ENCODE measurements at regions not wholly inside any gene's neighbourhood (a gene's known extent, or its start where the extent isn't known, plus 50 kb on each side); places are given as distances from the start of the nearest gene placed in this dataset.

DNA sequence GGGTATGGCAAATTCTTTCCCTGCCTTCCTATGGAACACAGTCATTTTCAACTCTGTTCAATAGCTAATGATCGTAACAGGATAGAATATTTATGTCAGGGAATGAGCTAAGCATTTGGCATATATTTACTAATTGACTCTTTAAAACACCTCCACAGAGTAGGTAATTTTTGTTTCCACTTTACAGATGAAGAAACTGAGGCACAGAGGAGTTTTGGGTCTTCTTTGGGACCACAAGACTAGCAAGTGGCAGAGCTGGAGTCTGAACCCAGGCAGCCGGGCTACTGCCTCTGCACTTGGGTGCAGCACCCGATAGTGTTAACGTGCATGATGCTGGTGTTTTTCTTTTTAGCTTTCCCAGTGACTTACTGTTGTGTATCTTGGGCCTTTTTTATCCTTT, 384.0 kb downstream of the SFMBT2 start:
- Histone ChIP-seq H3K4me2 (no peak overlapping the region), H3K27me3 (ENCODE audit: insufficient read depth) (no peaks in the 10 kb centered on the region), H4K20me1 (replicated peaks; ENCODE audit: insufficient read depth) (no peaks in the 10 kb centered on the region), H3K79me2 (replicated peaks; ENCODE audit: insufficient read depth) (no peaks in the 10 kb centered on the region), H3K4me1 (ENCODE audit: insufficient read depth) (no peaks in the 10 kb centered on the region), H3K9me2 (ENCODE audit: insufficient read depth) (0 out of 2 replicates have a peak, but pooled peaks cover 3% of the 10 kb centered on the region), H3F3A (replicated peaks; ENCODE audit: low read depth) (no peaks in the 10 kb centered on the region), H3K36me3 (ENCODE audit: insufficient read depth) (no peaks in the 10 kb centered on the region), H3K4me3 (no peak overlapping the region), H3K27ac (ENCODE audit: low read depth) (no peak overlapping the region), H2AFZ (no peak overlapping the region)
- TF ChIP-seq, protein P1, sequence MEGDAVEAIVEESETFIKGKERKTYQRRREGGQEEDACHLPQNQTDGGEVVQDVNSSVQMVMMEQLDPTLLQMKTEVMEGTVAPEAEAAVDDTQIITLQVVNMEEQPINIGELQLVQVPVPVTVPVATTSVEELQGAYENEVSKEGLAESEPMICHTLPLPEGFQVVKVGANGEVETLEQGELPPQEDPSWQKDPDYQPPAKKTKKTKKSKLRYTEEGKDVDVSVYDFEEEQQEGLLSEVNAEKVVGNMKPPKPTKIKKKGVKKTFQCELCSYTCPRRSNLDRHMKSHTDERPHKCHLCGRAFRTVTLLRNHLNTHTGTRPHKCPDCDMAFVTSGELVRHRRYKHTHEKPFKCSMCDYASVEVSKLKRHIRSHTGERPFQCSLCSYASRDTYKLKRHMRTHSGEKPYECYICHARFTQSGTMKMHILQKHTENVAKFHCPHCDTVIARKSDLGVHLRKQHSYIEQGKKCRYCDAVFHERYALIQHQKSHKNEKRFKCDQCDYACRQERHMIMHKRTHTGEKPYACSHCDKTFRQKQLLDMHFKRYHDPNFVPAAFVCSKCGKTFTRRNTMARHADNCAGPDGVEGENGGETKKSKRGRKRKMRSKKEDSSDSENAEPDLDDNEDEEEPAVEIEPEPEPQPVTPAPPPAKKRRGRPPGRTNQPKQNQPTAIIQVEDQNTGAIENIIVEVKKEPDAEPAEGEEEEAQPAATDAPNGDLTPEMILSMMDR (conservative IDR thresholded peaks at IDR 0.05; ENCODE audit: low read depth in 2 of 2), result no peak
- TF ChIP-seq POLR2AphosphoS5 (IDR thresholded peaks at IDR 0.05; ENCODE audit: low read depth), result no peak
- no peak for TF ChIP-seq EZH2 (IDR thresholded peaks at IDR 0.05; ENCODE audit: low read depth, unreplicated experiment)
- TF ChIP-seq, protein P2, sequence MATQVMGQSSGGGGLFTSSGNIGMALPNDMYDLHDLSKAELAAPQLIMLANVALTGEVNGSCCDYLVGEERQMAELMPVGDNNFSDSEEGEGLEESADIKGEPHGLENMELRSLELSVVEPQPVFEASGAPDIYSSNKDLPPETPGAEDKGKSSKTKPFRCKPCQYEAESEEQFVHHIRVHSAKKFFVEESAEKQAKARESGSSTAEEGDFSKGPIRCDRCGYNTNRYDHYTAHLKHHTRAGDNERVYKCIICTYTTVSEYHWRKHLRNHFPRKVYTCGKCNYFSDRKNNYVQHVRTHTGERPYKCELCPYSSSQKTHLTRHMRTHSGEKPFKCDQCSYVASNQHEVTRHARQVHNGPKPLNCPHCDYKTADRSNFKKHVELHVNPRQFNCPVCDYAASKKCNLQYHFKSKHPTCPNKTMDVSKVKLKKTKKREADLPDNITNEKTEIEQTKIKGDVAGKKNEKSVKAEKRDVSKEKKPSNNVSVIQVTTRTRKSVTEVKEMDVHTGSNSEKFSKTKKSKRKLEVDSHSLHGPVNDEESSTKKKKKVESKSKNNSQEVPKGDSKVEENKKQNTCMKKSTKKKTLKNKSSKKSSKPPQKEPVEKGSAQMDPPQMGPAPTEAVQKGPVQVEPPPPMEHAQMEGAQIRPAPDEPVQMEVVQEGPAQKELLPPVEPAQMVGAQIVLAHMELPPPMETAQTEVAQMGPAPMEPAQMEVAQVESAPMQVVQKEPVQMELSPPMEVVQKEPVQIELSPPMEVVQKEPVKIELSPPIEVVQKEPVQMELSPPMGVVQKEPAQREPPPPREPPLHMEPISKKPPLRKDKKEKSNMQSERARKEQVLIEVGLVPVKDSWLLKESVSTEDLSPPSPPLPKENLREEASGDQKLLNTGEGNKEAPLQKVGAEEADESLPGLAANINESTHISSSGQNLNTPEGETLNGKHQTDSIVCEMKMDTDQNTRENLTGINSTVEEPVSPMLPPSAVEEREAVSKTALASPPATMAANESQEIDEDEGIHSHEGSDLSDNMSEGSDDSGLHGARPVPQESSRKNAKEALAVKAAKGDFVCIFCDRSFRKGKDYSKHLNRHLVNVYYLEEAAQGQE (IDR thresholded peaks at IDR 0.05; ENCODE audit: unreplicated experiment), result no peak
- no peak for TF ChIP-seq ZNF114 (CRISPR knock-in tag; IDR thresholded peaks at IDR 0.05)
- no peak for TF ChIP-seq JUNB (IDR thresholded peaks at IDR 0.05; ENCODE audit: unreplicated experiment)
- TF ChIP-seq CREB1 (CRISPR knock-in tag; IDR thresholded peaks at IDR 0.05; ENCODE audit: low read depth), result no peak
- TF ChIP-seq ZNF331 (CRISPR knock-in tag; IDR thresholded peaks at IDR 0.05; ENCODE audit: low read depth), result no peak
- no peak for TF ChIP-seq NANOG (IDR thresholded peaks at IDR 0.05; ENCODE audit: borderline replicate concordance)
- TF ChIP-seq STAT1 (IDR thresholded peaks at IDR 0.05; ENCODE audit: unreplicated experiment), result no peak
- TF ChIP-seq EZH2phosphoT487 (IDR thresholded peaks at IDR 0.05; ENCODE audit: unreplicated experiment), result no peak
- TF ChIP-seq, protein P3, sequence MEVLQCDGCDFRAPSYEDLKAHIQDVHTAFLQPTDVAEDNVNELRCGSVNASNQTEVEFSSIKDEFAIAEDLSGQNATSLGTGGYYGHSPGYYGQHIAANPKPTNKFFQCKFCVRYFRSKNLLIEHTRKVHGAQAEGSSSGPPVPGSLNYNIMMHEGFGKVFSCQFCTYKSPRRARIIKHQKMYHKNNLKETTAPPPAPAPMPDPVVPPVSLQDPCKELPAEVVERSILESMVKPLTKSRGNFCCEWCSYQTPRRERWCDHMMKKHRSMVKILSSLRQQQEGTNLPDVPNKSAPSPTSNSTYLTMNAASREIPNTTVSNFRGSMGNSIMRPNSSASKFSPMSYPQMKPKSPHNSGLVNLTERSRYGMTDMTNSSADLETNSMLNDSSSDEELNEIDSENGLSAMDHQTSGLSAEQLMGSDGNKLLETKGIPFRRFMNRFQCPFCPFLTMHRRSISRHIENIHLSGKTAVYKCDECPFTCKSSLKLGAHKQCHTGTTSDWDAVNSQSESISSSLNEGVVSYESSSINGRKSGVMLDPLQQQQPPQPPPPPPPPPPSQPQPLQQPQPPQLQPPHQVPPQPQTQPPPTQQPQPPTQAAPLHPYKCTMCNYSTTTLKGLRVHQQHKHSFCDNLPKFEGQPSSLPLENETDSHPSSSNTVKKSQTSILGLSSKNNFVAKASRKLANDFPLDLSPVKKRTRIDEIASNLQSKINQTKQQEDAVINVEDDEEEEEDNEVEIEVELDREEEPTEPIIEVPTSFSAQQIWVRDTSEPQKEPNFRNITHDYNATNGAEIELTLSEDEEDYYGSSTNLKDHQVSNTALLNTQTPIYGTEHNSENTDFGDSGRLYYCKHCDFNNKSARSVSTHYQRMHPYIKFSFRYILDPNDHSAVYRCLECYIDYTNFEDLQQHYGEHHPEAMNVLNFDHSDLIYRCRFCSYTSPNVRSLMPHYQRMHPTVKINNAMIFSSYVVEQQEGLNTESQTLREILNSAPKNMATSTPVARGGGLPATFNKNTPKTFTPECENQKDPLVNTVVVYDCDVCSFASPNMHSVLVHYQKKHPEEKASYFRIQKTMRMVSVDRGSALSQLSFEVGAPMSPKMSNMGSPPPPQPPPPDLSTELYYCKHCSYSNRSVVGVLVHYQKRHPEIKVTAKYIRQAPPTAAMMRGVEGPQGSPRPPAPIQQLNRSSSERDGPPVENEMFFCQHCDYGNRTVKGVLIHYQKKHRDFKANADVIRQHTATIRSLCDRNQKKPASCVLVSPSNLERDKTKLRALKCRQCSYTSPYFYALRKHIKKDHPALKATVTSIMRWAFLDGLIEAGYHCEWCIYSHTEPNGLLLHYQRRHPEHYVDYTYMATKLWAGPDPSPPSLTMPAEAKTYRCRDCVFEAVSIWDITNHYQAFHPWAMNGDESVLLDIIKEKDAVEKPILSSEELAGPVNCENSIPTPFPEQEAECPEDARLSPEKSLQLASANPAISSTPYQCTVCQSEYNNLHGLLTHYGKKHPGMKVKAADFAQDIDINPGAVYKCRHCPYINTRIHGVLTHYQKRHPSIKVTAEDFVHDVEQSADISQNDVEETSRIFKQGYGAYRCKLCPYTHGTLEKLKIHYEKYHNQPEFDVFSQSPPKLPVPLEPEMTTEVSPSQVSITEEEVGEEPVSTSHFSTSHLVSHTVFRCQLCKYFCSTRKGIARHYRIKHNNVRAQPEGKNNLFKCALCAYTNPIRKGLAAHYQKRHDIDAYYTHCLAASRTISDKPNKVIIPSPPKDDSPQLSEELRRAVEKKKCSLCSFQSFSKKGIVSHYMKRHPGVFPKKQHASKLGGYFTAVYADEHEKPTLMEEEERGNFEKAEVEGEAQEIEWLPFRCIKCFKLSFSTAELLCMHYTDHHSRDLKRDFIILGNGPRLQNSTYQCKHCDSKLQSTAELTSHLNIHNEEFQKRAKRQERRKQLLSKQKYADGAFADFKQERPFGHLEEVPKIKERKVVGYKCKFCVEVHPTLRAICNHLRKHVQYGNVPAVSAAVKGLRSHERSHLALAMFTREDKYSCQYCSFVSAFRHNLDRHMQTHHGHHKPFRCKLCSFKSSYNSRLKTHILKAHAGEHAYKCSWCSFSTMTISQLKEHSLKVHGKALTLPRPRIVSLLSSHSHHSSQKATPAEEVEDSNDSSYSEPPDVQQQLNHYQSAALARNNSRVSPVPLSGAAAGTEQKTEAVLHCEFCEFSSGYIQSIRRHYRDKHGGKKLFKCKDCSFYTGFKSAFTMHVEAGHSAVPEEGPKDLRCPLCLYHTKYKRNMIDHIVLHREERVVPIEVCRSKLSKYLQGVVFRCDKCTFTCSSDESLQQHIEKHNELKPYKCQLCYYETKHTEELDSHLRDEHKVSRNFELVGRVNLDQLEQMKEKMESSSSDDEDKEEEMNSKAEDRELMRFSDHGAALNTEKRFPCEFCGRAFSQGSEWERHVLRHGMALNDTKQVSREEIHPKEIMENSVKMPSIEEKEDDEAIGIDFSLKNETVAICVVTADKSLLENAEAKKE (CRISPR knock-in tag; IDR thresholded peaks at IDR 0.05), result no peak
- TF ChIP-seq, protein P4, sequence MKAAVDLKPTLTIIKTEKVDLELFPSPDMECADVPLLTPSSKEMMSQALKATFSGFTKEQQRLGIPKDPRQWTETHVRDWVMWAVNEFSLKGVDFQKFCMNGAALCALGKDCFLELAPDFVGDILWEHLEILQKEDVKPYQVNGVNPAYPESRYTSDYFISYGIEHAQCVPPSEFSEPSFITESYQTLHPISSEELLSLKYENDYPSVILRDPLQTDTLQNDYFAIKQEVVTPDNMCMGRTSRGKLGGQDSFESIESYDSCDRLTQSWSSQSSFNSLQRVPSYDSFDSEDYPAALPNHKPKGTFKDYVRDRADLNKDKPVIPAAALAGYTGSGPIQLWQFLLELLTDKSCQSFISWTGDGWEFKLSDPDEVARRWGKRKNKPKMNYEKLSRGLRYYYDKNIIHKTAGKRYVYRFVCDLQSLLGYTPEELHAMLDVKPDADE (IDR thresholded peaks at IDR 0.05), result no peak
- DNase-seq (ENCODE audit: low spot score), result no peak
- peaks cover 4% of the 10 kb centered on the region; the same call in 2 of the 3 replicates for H3K9me3 Mint-ChIP-seq
- no peak for ATAC-seq
- no peaks in the 10 kb centered on the region for H3K27me3 Mint-ChIP-seq (ENCODE audit: insufficient read depth, low read depth, poor library complexity)
- no peaks in the 10 kb centered on the region; the same call in 2 of the 3 replicates for H3K4me1 Mint-ChIP-seq
- H3K27ac Mint-ChIP-seq, result no peak overlapping the region
- H3K36me3 Mint-ChIP-seq (ENCODE audit: low read depth), result no peaks in the 10 kb centered on the region
- no peak overlapping the region for H3K4me3 Mint-ChIP-seq
